H1 (cell line): ENCODE measurements at regions not wholly inside any gene's neighbourhood (a gene's known extent, or its start where the extent isn't known, plus 50 kb on each side); places are given as distances from the start of the nearest gene placed in this dataset.

ENCODE experiments used
- CTCF ChIA-PET: fragments of 300-600 bp; sonication (Branson Sonifier 250); formaldehyde crosslinking; loops from one replicate; lab custom pipeline; 2021; ENCODE audit not compliant: partially characterized antibody; lab: Charles Lee
- POLR2A ChIA-PET: fragments of 300-600 bp; sonication (Branson Sonifier 250); formaldehyde crosslinking; loops from one replicate; lab custom pipeline; 2021; ENCODE audit warnings: inconsistent platforms; ENCODE audit not compliant: partially characterized antibody; lab: Charles Lee
- DNase-seq, 2 experiments: peaks; one replicate each; pipeline versions ENCODE4 v3.0.0 to v3.0.0-alpha.2; 2010 to 2022; ENCODE audit warnings: low spot score in 2 of 2, low read depth in 1 of 2, mixed read lengths in 1 of 2
- FAIRE-seq: peaks from 2 replicates; lab custom pipeline; 2011; peaks lifted over from hg19 to GRCh38; lab: Jason Lieb, UNC
- H2AFZ ChIP-seq: 2 replicates; pipeline ENCODE4 v1.8.1; 2012; ENCODE audit warnings: low read length, inconsistent platforms
- H2AK5ac ChIP-seq: 2 replicates; pipeline ENCODE4 v1.6.1; 2013; ENCODE audit warnings: low read depth, low read length
- H2BK120ac ChIP-seq: replicated peaks from 2 replicates; pipeline ENCODE3; 2013; ENCODE audit warnings: low read depth, low read length, inconsistent platforms
- H2BK12ac ChIP-seq: 2 replicates; pipeline ENCODE4 v1.6.1; 2013; ENCODE audit warnings: low read depth, low read length
- H2BK15ac ChIP-seq: 2 replicates; pipeline ENCODE4 v1.6.1; 2013; ENCODE audit warnings: low read length
- H2BK20ac ChIP-seq: 2 replicates; pipeline ENCODE4 v1.6.1; 2013; ENCODE audit warnings: low read length
- H2BK5ac ChIP-seq: 2 replicates; pipeline ENCODE4 v1.6.1; 2013; ENCODE audit warnings: low read depth, low read length
- H3K14ac ChIP-seq: 2 replicates; pipeline ENCODE4 v1.6.1; 2013; ENCODE audit warnings: inconsistent platforms; ENCODE audit not compliant: insufficient read length
- H3K18ac ChIP-seq: 2 replicates; pipeline ENCODE4 v1.6.1; 2013; ENCODE audit warnings: low read length; ENCODE audit errors: extremely low read depth
- H3K23ac ChIP-seq: 2 replicates; pipeline ENCODE4 v1.6.1; 2013; ENCODE audit warnings: inconsistent platforms; ENCODE audit not compliant: insufficient read length
- H3K23me2 ChIP-seq: 2 replicates; pipeline ENCODE4 v1.6.1; 2013; ENCODE audit warnings: low read depth, low read length
- H3K27ac ChIP-seq: 2 replicates; pipeline ENCODE4 v1.6.1; 2011; ENCODE audit warnings: low read depth, low read length, inconsistent platforms
- H3K27me3 ChIP-seq, 4 experiments: replicated peaks in 1 of 4; 1 replicate in 1 of 4; 2 replicates in 3 of 4; pipeline versions ENCODE4 v1.6.1 to v1.8.1; 2011 to 2013; ENCODE audit warnings: low read length in 3 of 4, mild to moderate bottlenecking in 3 of 4, inconsistent platforms in 2 of 4, mixed read lengths in 2 of 4, moderate library complexity in 1 of 4; ENCODE audit not compliant: control insufficient read depth in 3 of 4, insufficient read depth in 3 of 4; ENCODE audit errors: extremely low read depth in 1 of 4
- H3K36me3 ChIP-seq, 4 experiments: 2 replicates each; pipeline versions ENCODE4 v1.6.1 to v1.8.1; 2011 to 2013; ENCODE audit warnings: mild to moderate bottlenecking in 4 of 4, low read length in 3 of 4, moderate library complexity in 2 of 4, control low read depth in 1 of 4, inconsistent platforms in 1 of 4; ENCODE audit not compliant: insufficient read depth in 4 of 4, control insufficient read depth in 2 of 4
- H3K4ac ChIP-seq: replicated peaks from 2 replicates; pipeline ENCODE3; 2013; ENCODE audit warnings: low read length, low read depth, mixed read lengths, inconsistent platforms; ENCODE audit not compliant: insufficient read length
- H3K4me1 ChIP-seq, 4 experiments: replicated peaks in 1 of 4; 1 replicate in 1 of 4; 2 replicates in 3 of 4; pipeline versions ENCODE4 v1.6.1 to v1.8.1; 2011 to 2013; ENCODE audit warnings: low read length in 3 of 4, inconsistent platforms in 2 of 4, mixed read lengths in 1 of 4; ENCODE audit not compliant: insufficient read depth in 4 of 4, control insufficient read depth in 3 of 4
- H3K4me2 ChIP-seq, 2 experiments: 2 replicates each; pipeline versions ENCODE4 v1.6.1 to v1.8.1; 2011 to 2013; ENCODE audit warnings: low read depth in 2 of 2, low read length in 2 of 2, control low read depth in 1 of 2, inconsistent platforms in 1 of 2, mild to moderate bottlenecking in 1 of 2; ENCODE audit not compliant: insufficient read depth in 1 of 2
- H3K4me3 ChIP-seq, 4 experiments: fragments of 200-600, 300-600 bp in 1 of 4; sonication (generic), shearing (Covaris generic), sonication (Bioruptor Twin) in 1 of 4; 2 replicates each; pipeline versions ENCODE4 v1.5.1 to v1.8.1; 2011 to 2016; ENCODE audit warnings: low read length in 4 of 4, low read depth in 3 of 4, control low read depth in 2 of 4, inconsistent platforms in 2 of 4, mild to moderate bottlenecking in 2 of 4, mixed read lengths in 1 of 4, moderate library complexity in 1 of 4; ENCODE audit not compliant: insufficient read depth in 2 of 4; ENCODE audit errors: extremely low read depth in 1 of 4
- H3K56ac ChIP-seq: replicated peaks from 2 replicates; pipeline ENCODE3; 2013; ENCODE audit warnings: low read depth, mild to moderate bottlenecking, mixed read lengths, low read length, inconsistent platforms; ENCODE audit not compliant: insufficient read length
- H3K79me1 ChIP-seq: 2 replicates; pipeline ENCODE4 v1.6.1; 2013; ENCODE audit warnings: low read depth, low read length, control low read depth
- H3K79me2 ChIP-seq, 2 experiments: 2 replicates each; pipeline versions ENCODE4 v1.6.1 to v1.8.1; 2012 to 2013; ENCODE audit warnings: low read length in 2 of 2, mild to moderate bottlenecking in 2 of 2, inconsistent platforms in 1 of 2; ENCODE audit not compliant: insufficient read depth in 2 of 2, control insufficient read depth in 1 of 2
- H3K9ac ChIP-seq, 4 experiments: replicated peaks in 1 of 4; 1 replicate in 1 of 4; 2 replicates in 3 of 4; pipeline versions ENCODE4 v1.6.1 to v1.8.1; 2011 to 2013; ENCODE audit warnings: low read depth in 3 of 4, low read length in 3 of 4, control low read depth in 2 of 4, mild to moderate bottlenecking in 2 of 4, moderate library complexity in 2 of 4, inconsistent platforms in 1 of 4; ENCODE audit errors: extremely low read depth in 1 of 4
- H3K9me3 ChIP-seq, 2 experiments: 2 replicates each; pipeline versions ENCODE4 v1.6.1 to v1.8.1; 2012 to 2013; ENCODE audit warnings: mild to moderate bottlenecking in 2 of 2, moderate library complexity in 2 of 2, control low read depth in 1 of 2, inconsistent platforms in 1 of 2, low read depth in 1 of 2, low read length in 1 of 2, mixed read lengths in 1 of 2; ENCODE audit not compliant: insufficient read depth in 2 of 2
- H4K20me1 ChIP-seq, 2 experiments: replicated peaks in 1 of 2; 2 replicates each; pipeline versions ENCODE3 to v1.8.1; 2011 to 2013; ENCODE audit warnings: inconsistent platforms in 2 of 2, low read length in 2 of 2, mild to moderate bottlenecking in 1 of 2; ENCODE audit not compliant: insufficient read depth in 2 of 2, control insufficient read depth in 1 of 2
- H4K5ac ChIP-seq: 2 replicates; pipeline ENCODE4 v1.6.1; 2013; ENCODE audit warnings: low read length, low read depth, mixed read lengths, inconsistent platforms; ENCODE audit not compliant: insufficient read length
- H4K8ac ChIP-seq: 2 replicates; pipeline ENCODE4 v1.8.0; 2013; ENCODE audit warnings: mild to moderate bottlenecking, moderate library complexity, low read length, inconsistent platforms; ENCODE audit not compliant: insufficient read depth; ENCODE audit errors: extremely low read depth
- H4K91ac ChIP-seq: replicated peaks from 2 replicates; pipeline ENCODE3; 2013; ENCODE audit warnings: low read length, mixed read lengths, inconsistent platforms; ENCODE audit not compliant: insufficient read length
- BRCA1 ChIP-seq: IDR thresholded peaks from 2 replicates; pipeline ENCODE4 v1.6.1; 2012; ENCODE audit warnings: low read depth, low read length, improper control_type of control experiment
- CBX5 ChIP-seq: fragments of 300-800, 300-1000 bp; sonication (generic); IDR thresholded peaks from 2 replicates; pipeline ENCODE4 v1.7.1; 2016; ENCODE audit warnings: antibody characterized with exemption, low read length, low read depth
- CHD1 ChIP-seq: IDR thresholded peaks from 2 replicates; pipeline ENCODE4 v1.6.1; 2012; ENCODE audit warnings: low read depth, low read length, improper control_type of control experiment
- CTBP2 ChIP-seq: IDR thresholded peaks from 2 replicates; pipeline ENCODE4 v1.7.0; 2011; ENCODE audit warnings: borderline replicate concordance, mild to moderate bottlenecking, moderate library complexity, mixed read lengths, low read length; ENCODE audit not compliant: insufficient read depth, insufficient read length
- JUN ChIP-seq: IDR thresholded peaks from 2 replicates; pipeline ENCODE4 v1.6.1; 2011; ENCODE audit warnings: low read depth, mild to moderate bottlenecking, improper control_type of control experiment, low read length
- JUND ChIP-seq: IDR thresholded peaks from 2 replicates; pipeline ENCODE4 v1.6.1; 2011; ENCODE audit warnings: mild to moderate bottlenecking, improper control_type of control experiment, low read length
- KDM5A ChIP-seq: fragments of 200-600 bp; IDR thresholded peaks from 2 replicates; pipeline ENCODE4 v1.7.1; 2012; ENCODE audit warnings: mild to moderate bottlenecking, low read length, inconsistent platforms, mixed read lengths
- POLR2AphosphoS5 ChIP-seq: IDR thresholded peaks from 2 replicates; pipeline ENCODE4 v1.6.1; 2011; ENCODE audit warnings: low read depth, low read length
- POU5F1 ChIP-seq: IDR thresholded peaks from 2 replicates; pipeline ENCODE4 v1.6.1; 2011; ENCODE audit warnings: low read depth, mild to moderate bottlenecking, low read length, moderate library complexity
- SIN3A ChIP-seq, 2 experiments: IDR thresholded peaks in 1 of 2; conservative IDR thresholded peaks in 1 of 2; 2 replicates each; pipeline ENCODE4 v1.6.1; 2011 to 2012; ENCODE audit warnings: low read length in 2 of 2, improper control_type of control experiment in 1 of 2, low read depth in 1 of 2, mild to moderate bottlenecking in 1 of 2
- YY1 ChIP-seq: IDR thresholded peaks from 2 replicates; pipeline ENCODE4 v1.6.1; 2011; ENCODE audit warnings: low read depth, mild to moderate bottlenecking, low read length
- WGBS, 2 experiments: shearing (Covaris generic) in 1 of 2; methylation state at CpG; one replicate each; pipeline versions ENCODE4 v1.1.6 to v1.1.7; 2013 to 2015; ENCODE audit warnings: low lambda C conversion rate in 2 of 2, mixed read lengths in 2 of 2, inconsistent platforms in 1 of 2, low coverage in 1 of 2, missing lambda C conversion rate in 1 of 2; ENCODE audit not compliant: insufficient replicate concordance in 2 of 2, insufficient coverage in 1 of 2, insufficient read length in 1 of 2; ENCODE audit errors: extremely low coverage in 1 of 2, missing lambda C conversion rate in 1 of 2; 5-methylcytosine and 5-hydroxymethylcytosine counted together
- TF ChIP-seq, protein P1 (sequence below): IDR thresholded peaks from 2 replicates; pipeline ENCODE4 v1.6.1; 2012; ENCODE audit warnings: low read length, inconsistent platforms
- TF ChIP-seq, protein P2 (sequence below): IDR thresholded peaks from 2 replicates; pipeline ENCODE4 v1.6.1; 2011; ENCODE audit warnings: low read length, improper control_type of control experiment

DNA sequence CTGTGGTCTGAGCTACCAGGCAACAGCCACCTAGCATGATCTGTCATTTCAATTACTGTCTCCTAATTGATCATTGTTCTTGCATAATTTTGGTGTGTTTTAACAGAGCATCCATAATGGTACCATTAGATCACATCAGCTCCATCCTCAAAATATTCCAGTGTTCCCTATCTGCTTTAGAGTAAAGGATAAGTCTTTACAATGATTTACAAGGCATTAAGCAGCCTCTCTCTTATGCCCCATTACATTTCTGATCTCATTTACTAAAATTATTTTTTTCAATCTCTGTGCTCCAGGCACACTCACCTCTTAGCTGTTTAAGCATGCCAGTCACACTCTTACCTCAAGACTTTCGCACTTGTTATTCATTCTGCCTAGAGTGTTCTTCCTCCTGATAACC lies 389.9 kb upstream of the PTPRD start:
- H3K27ac ChIP-seq, result no peak overlapping the region
- no peaks in the 10 kb centered on the region for H3K79me2 ChIP-seq
- FAIRE-seq (no peak), DNase-seq (no peak)
- no peaks in the 10 kb centered on the region for H3K36me3 ChIP-seq
- no peak overlapping the region for H2AK5ac ChIP-seq
- H3K9ac ChIP-seq, result no peak overlapping the region
- H3K18ac ChIP-seq, result no peak overlapping the region
- no peak overlapping the region for H3K4me2 ChIP-seq
- no peak overlapping the region for H4K8ac ChIP-seq
- no peak overlapping the region for H2BK15ac ChIP-seq
- H3K27me3 ChIP-seq, result no peaks in the 10 kb centered on the region
- WGBS, 2 experiments, result 94% methylated on average over 1 of the region's 1 CpG; no CpG with 5 or more reads in 1 of the 2 experiments
- H2AFZ ChIP-seq, result no peak overlapping the region
- no peak overlapping the region for H3K4ac ChIP-seq
- no peaks in the 10 kb centered on the region for H4K20me1 ChIP-seq
- H2BK120ac ChIP-seq, result no peak overlapping the region
- H3K9me3 ChIP-seq, result no peaks in the 10 kb centered on the region
- no peak overlapping the region for H2BK12ac ChIP-seq
- CTCF ChIA-PET, result no interaction called here
- H4K91ac ChIP-seq, result no peak overlapping the region
- H3K4me1 ChIP-seq, result no peaks in the 10 kb centered on the region
- H3K56ac ChIP-seq, result no peak overlapping the region
- H2BK5ac ChIP-seq, result no peak overlapping the region
- no peak overlapping the region for H3K23ac ChIP-seq
- POLR2A ChIA-PET, result no interaction called here
- no peak overlapping the region for H2BK20ac ChIP-seq
- H3K4me3 ChIP-seq, result no peak overlapping the region
- H4K5ac ChIP-seq, result no peak overlapping the region
- H3K14ac ChIP-seq, result no peak overlapping the region
- H3K79me1 ChIP-seq, result no peaks in the 10 kb centered on the region
- H3K23me2 ChIP-seq, result no peaks in the 10 kb centered on the region
- TF ChIP-seq SIN3A (conservative IDR thresholded peaks at IDR 0.05 in 1 of 2, IDR thresholded peaks at IDR 0.05 in 1 of 2; ENCODE audit: low read depth in 1 of 2, low read length in 2 of 2) (no peak), POU5F1 (no peak), YY1 (no peak), CBX5 (no peak), BRCA1 (no peak), JUND (no peak), JUN (no peak), CHD1 (no peak), KDM5A (no peak), POLR2AphosphoS5 (no peak), CTBP2 (no peak)
- TF ChIP-seq, protein P1, sequence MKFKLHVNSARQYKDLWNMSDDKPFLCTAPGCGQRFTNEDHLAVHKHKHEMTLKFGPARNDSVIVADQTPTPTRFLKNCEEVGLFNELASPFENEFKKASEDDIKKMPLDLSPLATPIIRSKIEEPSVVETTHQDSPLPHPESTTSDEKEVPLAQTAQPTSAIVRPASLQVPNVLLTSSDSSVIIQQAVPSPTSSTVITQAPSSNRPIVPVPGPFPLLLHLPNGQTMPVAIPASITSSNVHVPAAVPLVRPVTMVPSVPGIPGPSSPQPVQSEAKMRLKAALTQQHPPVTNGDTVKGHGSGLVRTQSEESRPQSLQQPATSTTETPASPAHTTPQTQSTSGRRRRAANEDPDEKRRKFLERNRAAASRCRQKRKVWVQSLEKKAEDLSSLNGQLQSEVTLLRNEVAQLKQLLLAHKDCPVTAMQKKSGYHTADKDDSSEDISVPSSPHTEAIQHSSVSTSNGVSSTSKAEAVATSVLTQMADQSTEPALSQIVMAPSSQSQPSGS, result no peak
- TF ChIP-seq, protein P2, sequence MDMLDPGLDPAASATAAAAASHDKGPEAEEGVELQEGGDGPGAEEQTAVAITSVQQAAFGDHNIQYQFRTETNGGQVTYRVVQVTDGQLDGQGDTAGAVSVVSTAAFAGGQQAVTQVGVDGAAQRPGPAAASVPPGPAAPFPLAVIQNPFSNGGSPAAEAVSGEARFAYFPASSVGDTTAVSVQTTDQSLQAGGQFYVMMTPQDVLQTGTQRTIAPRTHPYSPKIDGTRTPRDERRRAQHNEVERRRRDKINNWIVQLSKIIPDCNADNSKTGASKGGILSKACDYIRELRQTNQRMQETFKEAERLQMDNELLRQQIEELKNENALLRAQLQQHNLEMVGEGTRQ, result no peak
